Thymus (tissue), 11 donors: ENCODE measurements at regions not wholly inside any gene's neighbourhood (a gene's known extent, or its start where the extent isn't known, plus 50 kb on each side); places are given as distances from the start of the nearest gene placed in this dataset.

Experiments
- DNase-seq, 9 donors: peaks; one replicate each; pipeline ENCODE4 v3.0.0-alpha.2; 2013; ENCODE audit warnings: low spot score in 9 of 9, low read depth in 6 of 9, missing footprints in 1 of 9
- H3K27ac ChIP-seq, 2 donors: one replicate each; pipeline ENCODE4 v1.5.1; 2013; ENCODE audit warnings: control low read depth in 1 of 2, low read depth in 1 of 2, low read length in 1 of 2, mild to moderate bottlenecking in 1 of 2, moderate library complexity in 1 of 2
- H3K27me3 ChIP-seq, 2 donors: one replicate each; pipeline ENCODE4 v1.5.1; 2013; ENCODE audit warnings: low read length in 1 of 2; ENCODE audit not compliant: control insufficient read depth in 2 of 2, insufficient read depth in 1 of 2
- H3K36me3 ChIP-seq, 2 donors: one replicate each; pipeline ENCODE4 v1.5.1; 2013; ENCODE audit warnings: low read length in 1 of 2, mild to moderate bottlenecking in 1 of 2, moderate library complexity in 1 of 2; ENCODE audit not compliant: control insufficient read depth in 2 of 2, insufficient read depth in 2 of 2
- H3K4me1 ChIP-seq, 2 donors: one replicate each; pipeline ENCODE4 v1.5.1; 2013; ENCODE audit warnings: low read length in 2 of 2; ENCODE audit not compliant: control insufficient read depth in 2 of 2, insufficient read depth in 2 of 2
- H3K4me3 ChIP-seq, 2 donors: one replicate each; pipeline ENCODE4 v1.5.1; 2013; ENCODE audit warnings: low read length in 2 of 2, control low read depth in 1 of 2, mild to moderate bottlenecking in 1 of 2
- H3K9me3 ChIP-seq, 2 donors: one replicate each; pipeline ENCODE4 v1.5.1; 2013; ENCODE audit warnings: low read length in 1 of 2, mild to moderate bottlenecking in 1 of 2; ENCODE audit not compliant: control insufficient read depth in 2 of 2, insufficient read depth in 1 of 2
- WGBS: extraction: QIAGEN DNeasy Blood & Tissue Kit; methylation state at CpG from one replicate; pipeline ENCODE4 v1.1.7; 2013; 5-methylcytosine and 5-hydroxymethylcytosine counted together
- donor health status: healthy.

- no peaks in the 10 kb centered on the region for H3K36me3 ChIP-seq
- peaks cover 3 to 10% of the 10 kb centered on the region in 2 donors for H3K4me1 ChIP-seq
- DNase-seq = no peak
- 95% methylated on average over 4 of the region's 4 CpGs for WGBS
- H3K27ac ChIP-seq = no peak overlapping the region
- no peak overlapping the region for H3K4me3 ChIP-seq
- H3K9me3 ChIP-seq = no peaks in the 10 kb centered on the region
- H3K27me3 ChIP-seq = no peaks in the 10 kb centered on the region
Measured at GRCh38 chr19:34314437-34315313, 50.3 kb upstream of the GPI start.
